ELR (cell line): ENCODE measurements at regions not wholly inside any gene's neighbourhood (a gene's known extent, or its start where the extent isn't known, plus 50 kb on each side); places are given as distances from the start of the nearest gene placed in this dataset.
"Not testable (repeated sequence)": the region's sequence is repeated elsewhere in the genome, so short reads cannot be mapped to it uniquely, and the experiment has no call there.

Experiments
- DNase-seq: peaks from one replicate; pipeline ENCODE4 v3.0.0-alpha.2; 2015; ENCODE audit warnings: low read depth

GRCh38 chr5:38645508-38645907, 89.1 kb upstream of the LIFR start:
- no peak for DNase-seq

GRCh38 chr5:38648703-38649291, 92.4 kb upstream of the LIFR start:
- DNase-seq = no peak

- no peak for DNase-seq
Measured at GRCh38 chr5:38650540-38650939, 94.1 kb upstream of the LIFR start.

- peak; percentile 58 for DNase-seq
Measured at GRCh38 chr5:38650946-38651345, 94.5 kb upstream of the LIFR start.

GRCh38 chr5:38651806-38652205, 95.4 kb upstream of the LIFR start:
- DNase-seq = no peak

DNA sequence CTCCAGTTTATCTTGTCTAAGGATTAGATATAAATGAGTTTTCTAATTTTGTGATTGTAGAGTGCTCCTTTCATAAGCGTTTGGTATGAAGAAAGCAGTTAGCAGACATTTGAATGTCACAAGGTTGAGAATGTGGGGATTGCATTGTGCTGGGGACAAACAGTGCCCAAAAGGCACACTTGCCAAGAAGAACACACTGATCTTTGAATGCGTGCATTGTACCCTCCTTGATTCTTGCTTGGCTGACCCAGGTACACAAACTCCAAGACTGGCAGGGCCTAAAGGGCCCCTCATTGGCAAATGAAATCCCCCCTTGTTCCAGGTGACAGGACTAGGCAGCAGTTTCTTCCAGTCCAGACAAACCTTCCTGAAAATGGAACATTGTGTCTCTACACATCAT, 96.9 kb upstream of the LIFR start:
- DNase-seq = no peak

GRCh38 chr5:38655691-38656090, 99.2 kb upstream of the LIFR start:
- DNase-seq = no peak

DNA sequence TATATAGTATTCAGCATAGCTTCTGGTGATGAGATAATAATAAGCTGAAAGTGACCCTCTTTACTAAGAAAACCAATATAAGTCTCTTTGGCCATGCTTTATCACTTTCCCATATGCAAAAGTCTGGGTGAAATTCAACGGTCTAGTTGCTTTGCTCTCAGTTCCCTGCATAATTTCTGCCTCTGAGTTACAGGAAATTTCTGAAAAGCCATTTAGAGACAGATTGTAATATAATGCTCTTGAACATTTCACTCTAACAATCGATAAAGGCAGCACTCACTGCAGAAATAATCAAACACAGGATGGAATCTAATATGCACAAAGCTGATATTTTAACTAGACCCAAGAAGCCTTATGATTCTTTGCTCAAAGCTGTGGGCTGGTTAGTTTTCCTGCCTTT, 100.1 kb upstream of the LIFR start:
- no peak for DNase-seq

GRCh38 chr5:38657020-38657419, 100.6 kb upstream of the LIFR start:
- no peak for DNase-seq

GRCh38 chr5:38660194-38660668, 103.8 kb upstream of the LIFR start:
- DNase-seq = no peak

- DNase-seq = no peak
Measured at GRCh38 chr5:38662090-38662489, 105.6 kb upstream of the LIFR start.

- DNase-seq = no peak
Measured at GRCh38 chr5:38663249-38663648, 106.8 kb upstream of the LIFR start.

DNA sequence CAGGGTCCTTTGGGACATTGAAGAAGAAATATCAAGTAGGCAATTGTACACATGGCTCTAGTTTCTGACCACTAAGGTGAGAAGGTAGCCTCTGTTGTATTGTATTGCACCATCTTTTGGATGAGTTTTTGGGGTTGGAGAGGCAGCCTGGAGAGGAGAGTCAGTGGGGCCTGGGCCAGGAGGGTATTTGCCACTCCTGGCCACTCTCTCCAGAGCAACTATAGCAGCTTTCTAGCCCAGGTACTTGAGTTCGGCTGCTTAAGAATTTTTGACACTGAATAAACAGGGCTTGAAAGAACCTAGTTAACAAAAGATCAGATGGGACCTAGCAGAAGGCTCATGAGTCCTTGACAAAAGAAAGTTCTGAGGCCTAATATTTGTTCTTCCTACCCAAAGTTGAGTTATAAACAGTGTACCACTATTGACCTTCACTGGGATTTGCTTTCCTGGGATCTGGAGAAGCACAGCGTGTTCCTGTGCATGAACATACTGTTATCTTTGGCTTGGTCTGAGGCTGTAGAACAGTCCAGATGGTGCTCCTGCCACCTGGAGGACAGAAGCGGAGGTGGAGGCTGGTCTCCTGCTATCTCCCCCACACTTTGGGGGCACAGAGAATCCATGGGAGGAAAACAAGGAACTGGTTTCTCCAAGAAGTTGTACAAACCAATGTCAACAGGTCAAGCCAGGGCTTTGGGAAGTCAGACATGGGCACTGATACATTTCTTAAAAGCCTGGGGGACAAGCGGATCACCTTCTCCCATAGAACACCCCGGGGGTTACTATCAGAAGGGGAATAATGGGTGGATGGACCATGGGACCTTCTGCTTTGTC, 110.4 kb upstream of the LIFR start:
- DNase-seq = peak; percentile 67

GRCh38 chr5:38667499-38667776, 111.0 kb upstream of the LIFR start:
- no peak for DNase-seq

- no peak for DNase-seq
Measured at GRCh38 chr5:38669361-38669880, 113.0 kb upstream of the LIFR start.

GRCh38 chr5:38670066-38670465, 113.6 kb upstream of the LIFR start:
- no peak for DNase-seq

DNA sequence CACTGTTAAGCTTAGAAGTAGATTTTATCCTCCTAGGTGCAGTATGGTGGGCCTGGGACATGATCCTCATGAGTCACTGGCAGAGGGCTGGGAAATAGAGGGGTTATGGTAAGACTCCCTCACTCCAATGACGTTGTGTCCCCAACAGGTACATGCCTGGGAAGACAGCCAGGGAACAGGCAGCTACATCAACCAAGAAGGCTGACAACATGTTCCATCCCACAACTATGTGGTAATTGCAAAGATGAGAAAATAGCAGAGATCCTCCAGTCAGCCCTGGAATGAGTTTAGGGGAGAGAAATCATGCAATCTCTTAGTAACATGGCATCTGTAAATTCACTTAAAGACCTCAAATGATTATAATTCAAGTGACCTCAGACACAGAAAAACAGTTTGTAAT, 114.4 kb upstream of the LIFR start:
- DNase-seq = no peak

DNA sequence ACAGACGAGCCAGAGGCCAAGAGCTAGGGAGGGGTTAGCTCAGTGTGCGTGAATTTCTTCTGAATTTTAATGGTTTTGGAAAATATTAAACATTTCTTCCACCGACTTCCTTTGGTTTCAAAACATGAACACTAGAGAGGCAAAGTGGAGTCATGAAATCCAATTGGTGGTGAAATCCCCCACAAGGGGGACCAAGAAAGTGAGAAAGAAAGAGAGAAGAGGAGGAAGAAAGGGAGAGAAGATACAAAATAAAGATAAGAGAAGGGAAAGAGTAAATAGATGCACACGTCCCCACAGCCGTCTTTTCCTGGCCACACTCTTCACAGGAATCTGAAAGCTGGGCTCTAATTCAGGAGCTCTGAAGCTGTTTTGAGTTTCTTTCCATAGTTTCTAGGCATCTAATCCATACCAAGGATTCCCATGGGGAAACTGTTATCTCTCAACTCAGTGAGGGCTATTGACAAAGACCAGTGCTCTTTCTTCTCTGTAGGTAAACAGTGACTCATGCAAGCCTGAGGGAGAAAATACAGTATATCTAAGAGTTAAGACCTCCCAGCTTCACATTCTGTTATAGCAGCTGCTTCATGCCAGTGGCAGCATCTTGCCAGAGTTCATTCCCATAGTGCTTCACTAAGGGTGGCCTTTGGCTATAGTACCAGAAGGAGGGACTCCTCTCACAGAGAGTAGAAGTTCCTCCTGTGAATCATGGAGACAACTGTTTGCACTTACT, 115.8 kb upstream of the LIFR start:
- peak; percentile 47 for DNase-seq

- peak; percentile 56 for DNase-seq
Measured at GRCh38 chr5:38673671-38674071, 117.2 kb upstream of the LIFR start.

GRCh38 chr5:38675443-38675842, 119.0 kb upstream of the LIFR start:
- DNase-seq = no peak

DNA sequence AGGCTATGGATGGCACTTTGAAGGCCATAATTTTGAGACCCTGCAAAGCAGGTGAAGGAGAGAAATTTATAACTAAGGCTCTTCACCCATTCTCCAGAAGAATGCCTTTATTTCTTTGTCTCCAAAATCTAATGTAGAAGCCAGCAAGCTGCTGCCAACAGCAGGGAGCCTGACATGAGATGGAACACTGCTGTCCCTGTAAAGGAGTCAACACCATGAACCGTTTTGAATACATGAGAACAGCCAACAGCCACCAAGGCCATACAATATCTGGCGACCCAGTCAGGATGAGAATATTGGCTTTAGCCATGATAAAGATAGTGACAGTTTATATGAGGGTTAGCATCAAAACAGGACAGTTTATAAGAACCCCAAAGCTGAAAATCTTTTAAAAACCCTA, 121.2 kb upstream of the LIFR start:
- no peak for DNase-seq

- no peak for DNase-seq
Measured at GRCh38 chr5:38678076-38678475, 121.6 kb upstream of the LIFR start.

DNA sequence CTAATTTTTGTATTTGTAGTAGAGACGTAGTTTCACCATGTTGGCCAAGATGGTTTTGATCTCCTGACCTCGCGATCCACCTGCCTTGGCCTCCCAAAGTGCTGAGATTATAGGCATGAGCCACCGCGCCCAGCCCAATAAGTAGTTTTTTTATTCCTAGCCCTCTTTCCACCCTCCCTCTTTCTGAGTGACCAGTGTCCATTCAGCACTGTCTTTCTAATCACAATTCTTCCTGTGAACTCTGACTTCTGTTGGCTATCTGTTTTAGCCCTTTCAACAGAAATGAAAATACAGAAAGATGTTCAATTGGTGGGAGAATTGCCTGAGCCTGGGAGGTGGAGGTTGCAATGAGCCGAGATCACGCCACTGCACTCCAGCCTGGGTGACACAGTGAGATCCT, 122.3 kb upstream of the LIFR start:
- DNase-seq = not testable (repeated sequence)
